Activated effector memory CD4-positive, alpha-beta T cell treated with Interleukin-2 at 50 U/mL for 16 hours (primary cell): ENCODE measurements at regions not wholly inside any gene's neighbourhood (a gene's known extent, or its start where the extent isn't known, plus 50 kb on each side); places are given as distances from the start of the nearest gene placed in this dataset.

ENCODE experiments used
- DNase-seq: peaks from one replicate; pipeline ENCODE4 v3.0.0-alpha.2; 2020

DNA sequence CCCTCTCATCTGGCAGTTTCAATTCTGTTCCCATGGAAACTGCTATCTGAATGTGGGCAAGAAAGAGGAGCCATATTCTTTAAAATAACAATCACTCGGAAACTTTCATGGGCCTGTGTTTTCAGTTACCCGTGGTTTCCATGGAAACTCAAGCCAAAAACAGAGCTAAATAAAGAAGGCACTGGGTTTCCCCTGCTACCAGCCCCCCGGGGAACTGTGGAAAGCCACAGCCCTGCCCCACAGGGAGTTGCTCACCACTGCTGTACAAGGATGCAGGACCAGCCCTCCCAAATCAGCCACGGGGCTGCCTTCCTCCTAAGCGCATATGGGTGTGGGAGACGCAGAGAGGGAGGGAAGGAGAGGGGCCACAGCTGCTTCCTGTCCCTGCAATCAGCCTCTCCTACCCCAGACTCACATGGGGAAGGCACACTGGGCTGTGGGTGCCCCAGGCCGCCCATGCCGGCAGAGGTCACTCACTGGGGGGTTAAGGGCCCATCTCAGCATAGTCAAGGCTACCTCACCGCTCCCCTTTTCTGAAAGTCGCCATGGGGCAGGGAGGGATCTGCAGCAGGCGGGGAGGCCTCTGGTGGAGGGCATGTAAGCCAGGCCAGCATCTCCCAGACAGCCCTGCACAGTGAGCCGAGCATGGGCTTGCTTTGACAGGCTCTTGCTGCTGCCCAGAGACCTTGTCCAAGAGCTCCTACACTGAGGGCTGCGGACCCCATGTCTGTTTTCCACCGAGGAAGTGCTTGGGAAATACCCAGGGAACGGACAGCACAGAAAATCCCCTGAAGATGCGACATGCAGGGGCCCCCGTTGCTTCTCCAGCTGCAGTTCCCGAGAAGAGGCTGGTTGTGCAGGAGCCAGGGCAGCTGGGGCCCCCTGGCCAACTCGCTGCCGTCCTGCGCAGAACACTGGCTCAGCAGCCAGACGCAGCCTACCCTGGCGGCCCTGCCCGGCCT, 157.3 kb upstream of the PPP2R2D start:
- DNase-seq: no peak

DNA sequence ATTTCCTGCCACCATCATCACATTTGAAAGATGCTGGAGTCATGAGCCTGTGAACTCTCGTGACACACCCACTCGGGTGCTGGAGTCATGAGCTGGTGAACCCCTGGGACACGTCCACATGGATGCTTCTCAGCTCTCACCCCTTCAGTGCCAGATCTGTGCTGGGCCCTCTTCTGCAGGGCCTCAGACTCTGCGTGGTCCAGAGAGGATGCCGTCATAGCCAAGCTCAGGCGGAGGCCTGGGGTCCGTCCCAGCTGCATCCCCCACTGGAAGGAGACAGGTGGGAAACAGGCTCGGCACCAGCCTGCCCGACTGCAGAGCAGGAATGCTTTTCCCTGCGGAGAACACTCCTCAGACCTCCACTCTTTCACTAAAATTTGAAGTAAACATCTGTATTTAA, 156.5 kb upstream of the PPP2R2D start:
- no peak for DNase-seq

DNA sequence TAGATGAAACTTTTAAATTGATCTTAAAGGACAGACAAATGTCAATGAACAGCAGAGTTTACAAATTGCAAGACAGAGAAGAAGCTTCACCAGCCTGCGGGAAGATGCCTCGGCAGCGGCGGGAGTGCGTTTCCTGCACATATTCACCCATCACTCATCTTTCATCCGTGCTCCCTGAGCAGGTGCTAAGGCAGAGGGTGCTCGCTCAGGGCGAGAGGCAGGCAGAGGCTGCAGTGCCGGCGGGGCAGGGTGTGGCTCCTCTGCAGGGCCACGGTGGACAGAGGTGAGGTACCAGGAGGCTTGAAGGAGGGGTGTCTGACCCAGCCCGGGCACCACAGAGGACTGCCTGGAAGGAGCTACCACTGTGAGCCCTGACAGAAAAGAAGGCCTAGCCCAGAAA, 155.2 kb upstream of the PPP2R2D start:
- no peak for DNase-seq

DNA sequence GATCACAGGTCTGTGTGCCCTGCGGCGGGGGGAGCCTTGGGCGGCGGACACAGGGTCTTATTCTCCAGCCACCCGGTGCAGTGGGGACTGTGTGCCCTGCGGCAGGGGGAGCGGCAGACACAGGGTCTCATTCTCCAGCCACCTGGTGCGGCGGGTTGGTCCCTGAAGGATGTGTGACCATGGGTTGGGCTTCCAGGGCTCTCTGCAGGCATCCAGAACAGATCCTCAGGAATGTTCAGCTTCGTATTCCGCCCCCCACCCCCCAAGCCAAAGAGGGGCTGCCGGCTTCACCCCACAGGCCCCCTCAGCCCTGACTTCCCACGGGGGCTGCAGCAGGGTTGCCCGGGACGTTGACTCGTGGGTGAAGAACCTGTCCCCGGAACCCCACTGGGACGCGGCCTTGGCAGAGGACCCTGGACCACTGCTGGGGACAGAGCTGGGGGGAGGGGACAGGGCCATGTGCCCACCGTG, 154.5 kb upstream of the PPP2R2D start:
- no peak for DNase-seq

DNA sequence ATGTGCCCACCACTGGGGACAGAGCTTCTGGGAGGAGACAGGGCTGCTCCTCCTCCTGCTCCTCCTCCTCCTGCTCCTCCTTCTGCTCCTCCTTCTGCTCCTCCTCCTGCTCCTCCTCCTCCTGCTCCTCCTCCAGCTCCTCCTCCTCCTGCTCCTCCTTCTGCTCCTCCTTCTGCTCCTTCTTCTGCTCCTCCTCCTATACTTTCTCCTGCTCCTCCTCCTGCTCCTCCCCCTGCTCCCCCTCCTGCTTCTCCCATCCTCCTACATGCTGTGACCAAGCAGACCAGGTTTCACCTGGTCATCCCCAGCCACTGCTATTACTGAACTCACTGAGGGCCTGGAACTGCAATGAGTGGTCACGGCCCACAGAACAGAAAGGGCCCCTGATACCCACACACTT, 154.0 kb upstream of the PPP2R2D start:
- no peak for DNase-seq

DNA sequence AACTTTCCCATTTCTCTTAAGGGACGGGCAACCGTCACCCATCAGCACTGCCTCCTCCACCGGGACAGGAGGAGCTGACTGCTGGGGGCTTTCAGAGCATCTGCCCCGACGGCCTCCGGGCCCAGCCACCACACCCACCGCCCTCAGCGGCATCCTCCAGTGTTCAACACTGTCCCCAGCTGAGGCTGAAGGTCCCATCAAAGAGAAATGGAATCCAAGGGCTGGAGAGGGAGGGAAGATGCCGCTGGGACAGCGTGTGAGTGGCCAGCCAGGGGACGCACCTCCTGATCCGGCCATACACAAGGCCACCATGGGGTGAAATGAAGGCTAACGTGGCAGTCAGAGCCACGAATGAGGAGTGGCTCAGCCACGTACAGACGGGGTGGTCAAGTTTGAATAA, 153.6 kb upstream of the PPP2R2D start:
- DNase-seq: no peak

DNA sequence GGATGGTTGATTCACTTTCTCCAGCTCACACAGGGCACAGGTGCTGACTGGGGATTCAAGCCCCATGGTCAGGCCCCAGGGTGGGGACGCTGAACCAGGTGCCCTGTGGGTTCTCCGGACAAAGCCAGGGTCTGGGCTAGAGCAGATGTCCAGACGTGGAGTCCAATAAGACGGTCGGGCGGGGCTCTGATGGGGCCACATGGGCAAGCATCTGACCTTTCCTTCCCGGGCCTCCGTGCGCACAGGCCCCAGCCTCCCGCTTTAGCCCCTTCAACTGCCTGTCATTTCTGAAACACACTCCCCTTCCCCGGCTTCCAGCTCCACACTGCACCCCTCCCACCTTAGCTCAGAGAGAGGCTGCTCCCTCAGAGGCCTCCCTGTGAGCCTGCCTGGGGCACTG, 153.0 kb upstream of the PPP2R2D start:
- DNase-seq: no peak

DNA sequence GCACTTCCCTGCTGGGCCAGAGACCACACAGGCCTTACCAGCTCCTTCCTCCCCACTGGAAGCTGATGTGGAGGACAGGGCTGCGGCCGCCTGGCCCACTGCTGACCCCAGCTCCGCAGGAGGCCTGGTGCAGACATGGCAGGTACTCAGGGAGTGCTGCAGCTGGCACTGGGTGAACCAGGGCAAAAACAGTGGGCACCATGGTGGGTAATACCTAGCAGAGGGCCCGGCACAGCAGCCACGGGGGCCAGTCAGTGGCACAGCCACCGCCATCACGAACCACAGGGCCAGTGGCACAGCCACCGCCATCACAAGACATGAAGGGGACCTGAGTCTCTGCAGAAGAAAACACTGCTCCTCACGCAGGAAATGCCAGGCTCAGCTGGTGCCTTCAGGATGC, 152.6 kb upstream of the PPP2R2D start:
- no peak for DNase-seq

DNA sequence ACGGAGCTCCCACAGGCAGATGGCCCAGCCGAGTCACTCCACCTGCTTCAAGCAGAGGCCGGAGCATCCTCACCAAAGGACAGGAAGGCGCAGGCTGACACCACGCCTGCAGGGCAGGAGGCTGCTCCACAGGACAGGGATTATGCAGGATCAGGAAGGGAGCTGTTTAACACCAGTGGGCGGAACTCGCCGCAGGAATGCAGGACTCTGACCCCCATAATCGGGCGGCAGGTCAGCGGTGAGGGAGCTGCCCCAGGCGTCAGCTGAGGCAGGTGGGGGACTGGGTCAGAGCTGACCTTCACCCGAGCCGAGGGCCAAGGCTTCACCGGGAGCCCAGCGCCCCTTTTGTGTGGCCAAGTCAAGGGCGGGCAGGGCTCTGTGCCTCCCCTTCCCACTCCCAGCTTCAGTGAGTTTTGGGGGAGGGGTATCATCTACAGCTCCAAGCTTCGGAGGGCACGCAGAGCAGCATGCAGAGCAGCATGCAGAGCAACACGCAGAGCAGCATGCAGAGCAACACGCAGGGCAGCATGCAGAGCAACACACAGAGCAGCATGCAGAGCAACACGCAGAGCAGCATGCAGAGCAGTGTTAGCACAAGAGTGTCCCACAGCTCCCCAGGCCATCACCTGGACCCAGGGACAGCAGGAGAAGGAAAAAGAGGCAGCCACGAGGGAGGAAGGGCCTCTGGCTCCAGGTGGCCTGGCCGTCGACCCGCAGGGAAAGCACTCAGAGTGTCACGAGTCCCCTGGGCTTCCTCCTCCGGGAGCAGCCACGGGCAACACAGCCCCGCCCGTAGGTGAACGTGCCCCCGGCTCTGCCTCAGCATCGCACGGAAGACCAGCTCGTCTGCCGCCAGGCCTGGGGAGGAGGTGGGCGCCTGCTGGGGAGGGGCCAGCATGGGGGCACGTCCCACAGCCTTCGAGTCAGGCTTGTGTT, 151.7 kb upstream of the PPP2R2D start:
- DNase-seq: no peak

DNA sequence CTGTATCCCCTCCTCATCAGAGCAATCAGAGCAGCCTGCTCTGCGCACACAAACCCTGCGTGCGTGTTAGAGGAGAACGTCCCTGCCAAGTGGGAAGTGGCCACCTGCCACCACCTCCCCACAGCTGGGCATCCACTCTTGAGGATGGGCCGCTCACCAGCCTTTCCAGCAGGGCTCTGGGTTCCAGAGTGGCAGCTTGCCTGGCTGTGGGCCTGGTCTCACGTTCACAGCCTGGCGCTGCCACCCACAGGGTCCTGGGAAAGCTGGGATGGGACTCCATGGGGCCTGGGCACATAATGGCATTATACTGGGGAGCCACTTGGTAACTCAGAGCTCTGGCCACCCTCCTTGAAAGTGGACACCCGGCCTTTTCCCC, 151.1 kb upstream of the PPP2R2D start:
- no peak for DNase-seq

DNA sequence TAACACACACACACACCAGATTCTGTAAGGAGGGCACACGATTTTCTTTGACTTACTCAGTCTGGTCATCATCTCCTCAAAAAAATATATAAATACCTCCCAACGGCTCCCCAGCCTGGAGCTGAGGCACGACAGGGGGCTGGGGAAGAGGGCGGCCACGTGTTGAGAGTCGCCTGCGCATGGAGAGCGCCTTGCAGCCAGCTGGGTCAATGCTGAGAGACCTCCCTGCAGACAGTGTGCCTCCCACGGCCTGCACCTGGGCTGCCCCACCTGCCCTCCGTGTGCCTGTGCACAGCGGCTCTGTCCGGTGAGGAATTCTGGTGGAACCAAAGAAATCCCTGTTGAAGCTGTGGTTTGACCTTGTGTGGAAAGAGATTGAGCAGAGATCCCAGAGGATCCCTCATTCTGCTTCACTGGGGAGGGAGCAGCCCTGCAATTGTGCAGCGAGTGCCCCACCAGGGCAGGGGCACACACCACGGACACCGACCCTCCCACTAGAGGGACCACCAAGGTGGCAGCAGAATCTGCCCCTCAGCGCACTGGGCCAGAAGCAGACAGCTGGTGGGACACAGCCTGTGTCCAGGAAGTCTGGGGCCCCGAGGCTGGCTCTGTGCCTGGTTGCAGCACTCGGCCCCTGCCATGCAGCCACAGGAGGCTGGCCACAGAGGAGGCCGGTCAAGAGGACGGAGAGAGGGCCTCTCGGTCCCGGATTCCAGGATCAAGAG, 150.5 kb upstream of the PPP2R2D start:
- DNase-seq: no peak

DNA sequence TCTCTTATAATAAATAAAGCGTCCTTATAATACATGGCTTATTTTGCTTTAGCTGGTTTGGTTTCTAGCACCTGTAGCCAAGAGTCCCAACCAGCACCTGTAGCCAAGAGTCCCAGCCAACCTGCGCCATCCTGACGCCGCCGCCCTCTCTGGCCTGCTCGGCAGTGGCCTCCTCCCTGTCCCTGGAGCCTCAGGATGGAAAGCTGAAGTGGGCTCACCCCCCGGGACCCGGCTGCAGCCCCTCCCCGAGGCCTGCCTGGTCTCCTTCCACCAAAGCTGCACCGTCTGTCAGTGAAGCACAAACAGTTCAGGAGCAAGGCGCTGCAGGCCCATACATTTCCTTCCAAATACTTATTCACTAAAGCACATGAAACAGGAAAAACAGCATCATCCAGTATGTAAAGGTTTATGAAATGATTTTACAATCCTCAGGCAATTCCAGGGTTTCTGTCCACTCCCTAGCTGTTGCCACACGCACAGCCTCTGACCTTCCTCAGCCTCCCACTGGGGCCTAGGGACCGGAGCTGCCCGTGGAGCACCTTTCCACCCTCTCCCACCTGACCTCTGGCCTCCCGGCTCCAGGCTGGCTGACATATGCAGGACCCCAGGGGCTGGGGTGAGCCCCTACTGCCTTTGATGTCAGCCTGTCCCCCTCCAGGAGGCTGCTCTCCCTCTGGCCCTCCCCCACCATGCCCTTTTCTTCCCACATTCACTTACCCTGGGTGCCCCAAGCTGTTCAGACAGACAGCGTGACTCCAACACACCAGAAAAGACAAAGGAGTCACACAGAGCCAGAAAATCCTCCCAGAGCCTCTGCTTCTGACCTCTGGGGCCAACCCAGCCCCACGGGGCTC, 149.6 kb upstream of the PPP2R2D start:
- DNase-seq: no peak

DNA sequence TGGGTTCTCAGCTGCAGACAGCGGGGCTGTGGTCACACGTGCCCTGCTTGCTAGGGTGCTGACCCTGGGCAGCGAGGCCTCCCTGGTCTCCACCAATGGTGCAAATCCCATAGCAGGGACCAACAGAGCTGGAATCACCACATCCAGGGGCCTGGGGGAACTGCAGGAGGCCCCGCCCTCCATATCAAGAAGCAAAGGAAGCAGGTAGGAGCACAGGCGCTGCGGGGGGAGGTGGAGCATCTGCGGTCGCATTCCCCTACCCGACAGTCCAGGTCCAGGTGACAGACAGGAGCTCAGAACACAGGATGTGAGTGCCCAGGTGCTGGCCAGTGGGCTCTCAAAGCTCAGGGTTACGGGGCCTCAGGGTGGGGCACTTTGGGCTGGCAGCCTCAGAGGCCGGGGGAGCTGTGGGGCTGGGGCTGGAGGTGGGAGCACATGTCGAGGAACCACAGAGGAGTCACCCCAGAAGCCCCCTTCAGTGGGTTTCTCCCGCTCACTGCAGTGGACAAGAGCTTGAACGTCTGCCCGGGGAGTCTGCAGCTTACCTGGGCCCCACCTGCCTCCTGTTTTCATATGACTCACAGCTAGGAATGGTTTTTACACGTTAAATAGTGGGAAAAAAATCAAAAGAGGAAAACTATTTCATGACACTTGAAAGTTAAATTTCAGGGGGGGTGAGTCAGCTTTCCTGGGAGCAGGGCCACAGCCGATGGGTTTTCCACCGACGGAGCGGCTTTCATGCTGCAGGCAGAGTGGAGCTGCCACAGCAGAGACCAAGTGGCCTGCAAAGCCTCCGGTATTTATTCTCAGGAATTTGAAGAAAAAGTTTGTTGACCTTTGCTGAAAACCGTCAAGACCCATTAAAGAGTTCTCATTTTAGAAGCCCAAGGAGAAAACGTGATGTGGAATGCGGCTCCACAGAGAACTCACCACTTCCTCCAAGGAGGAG, 148.7 kb upstream of the PPP2R2D start:
- no peak for DNase-seq

DNA sequence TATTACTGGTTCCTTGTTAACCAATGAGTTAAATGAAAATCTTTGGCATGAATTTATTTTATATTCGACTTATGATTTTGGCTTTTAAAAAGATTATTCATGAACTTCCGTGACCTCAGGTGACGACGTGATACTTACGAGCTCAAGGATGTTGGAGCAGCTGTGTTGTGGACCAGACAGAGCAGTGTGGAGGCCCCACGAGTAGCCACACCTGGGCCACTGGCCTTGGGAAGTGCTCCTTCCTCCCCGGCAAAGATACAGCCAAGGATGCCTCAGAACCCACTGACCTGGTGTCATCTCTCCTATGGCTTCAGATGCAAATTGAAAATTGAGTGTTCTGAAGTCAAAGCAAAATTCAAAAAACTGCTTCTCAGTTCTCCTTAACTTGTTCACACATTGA, 147.5 kb upstream of the PPP2R2D start:
- DNase-seq: no peak

DNA sequence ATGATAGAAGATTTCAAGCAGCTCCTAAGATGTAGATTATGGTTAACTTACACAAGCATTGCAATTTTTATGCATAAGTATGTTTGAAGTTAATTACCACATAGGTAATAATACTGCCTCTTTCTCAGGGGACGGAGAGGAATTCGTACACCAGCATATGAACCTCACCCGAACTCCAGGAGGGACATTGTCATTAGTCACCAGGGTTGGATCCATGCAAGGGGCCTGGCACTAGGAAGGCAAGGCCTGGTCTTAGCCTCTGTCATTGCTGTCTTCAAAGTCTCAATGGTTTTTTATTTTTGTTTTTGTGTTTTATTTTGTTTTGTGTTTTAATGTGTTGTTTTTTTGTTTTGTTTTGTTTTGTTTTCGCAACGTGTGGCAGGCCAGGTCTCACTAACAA, 145.6 kb upstream of the PPP2R2D start:
- no peak for DNase-seq

DNA sequence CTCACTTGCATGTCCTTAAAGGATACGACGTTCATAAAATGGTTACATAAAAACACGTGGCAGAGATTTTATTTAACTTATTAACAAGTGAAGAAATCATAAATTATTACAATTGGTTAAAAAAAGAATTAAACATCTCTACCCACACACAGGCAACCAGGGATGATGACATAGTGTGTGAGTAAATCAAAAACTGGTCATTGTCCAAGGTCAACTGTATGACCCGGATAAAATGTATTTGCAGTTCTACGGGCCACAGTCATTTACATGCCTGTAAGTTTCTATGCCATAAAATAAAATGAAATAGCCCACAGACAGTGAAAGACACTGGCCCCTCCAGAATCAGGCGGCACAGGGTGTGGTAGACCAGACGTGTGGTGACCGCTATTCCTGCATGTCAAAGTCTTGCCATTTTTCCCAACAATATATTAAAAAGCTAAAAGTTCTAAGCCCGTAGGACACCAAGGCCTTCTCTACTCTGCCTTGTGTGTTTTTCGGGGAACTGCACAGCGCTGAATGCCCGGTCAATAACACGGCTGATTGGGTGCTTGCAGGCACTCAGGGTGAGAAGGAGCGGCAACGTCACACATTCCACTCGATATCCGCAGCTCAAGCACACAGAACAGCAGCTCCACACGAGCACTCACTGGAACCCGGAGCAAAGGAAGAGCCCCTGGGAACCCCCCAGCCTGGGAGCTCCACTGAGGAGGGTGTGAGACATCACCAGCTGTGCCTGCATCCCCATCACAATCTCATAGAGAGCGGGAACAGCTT, 143.3 kb upstream of the PPP2R2D start:
- no peak for DNase-seq

DNA sequence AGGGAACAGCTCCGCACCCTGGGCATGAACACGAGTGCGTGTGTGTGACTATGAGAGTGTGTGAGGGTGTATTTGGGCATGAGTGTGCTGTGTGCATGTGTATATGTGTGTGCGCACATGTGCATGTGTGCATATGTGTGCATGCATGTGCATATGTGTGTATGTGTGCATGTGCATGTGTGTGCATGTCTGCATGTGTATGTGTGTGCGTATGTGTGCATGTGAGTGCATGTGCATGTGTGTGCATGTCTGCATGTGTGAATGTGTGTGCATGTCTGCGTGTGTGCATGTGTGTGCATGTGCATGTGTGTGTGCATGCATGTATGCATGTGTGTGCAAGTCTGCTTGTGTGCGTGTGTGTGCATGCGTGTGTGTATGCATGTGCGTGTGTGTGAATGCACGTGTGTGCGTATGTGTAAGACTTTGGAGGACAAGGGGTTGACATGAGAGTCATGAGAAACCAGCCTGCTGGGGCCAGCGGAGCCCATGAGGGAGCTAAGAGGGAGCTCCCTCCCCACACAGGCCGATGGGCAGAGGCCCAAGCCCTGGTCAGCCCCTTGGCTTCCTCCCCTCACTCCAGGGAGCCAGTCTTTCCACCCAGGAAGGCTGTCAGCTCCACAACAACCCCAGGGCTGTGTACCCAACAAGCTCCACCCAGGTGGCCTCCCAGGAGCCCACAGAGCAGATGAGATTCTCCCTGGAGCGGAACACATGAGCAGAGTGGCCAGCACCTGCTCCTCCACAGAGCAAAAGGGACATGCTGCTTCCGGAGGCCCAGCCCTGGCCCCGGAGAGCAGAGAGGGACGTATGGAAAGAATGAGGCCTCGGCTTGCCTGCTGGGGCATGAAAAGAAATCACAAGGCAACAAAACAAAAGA, 142.5 kb upstream of the PPP2R2D start:
- DNase-seq: no peak

DNA sequence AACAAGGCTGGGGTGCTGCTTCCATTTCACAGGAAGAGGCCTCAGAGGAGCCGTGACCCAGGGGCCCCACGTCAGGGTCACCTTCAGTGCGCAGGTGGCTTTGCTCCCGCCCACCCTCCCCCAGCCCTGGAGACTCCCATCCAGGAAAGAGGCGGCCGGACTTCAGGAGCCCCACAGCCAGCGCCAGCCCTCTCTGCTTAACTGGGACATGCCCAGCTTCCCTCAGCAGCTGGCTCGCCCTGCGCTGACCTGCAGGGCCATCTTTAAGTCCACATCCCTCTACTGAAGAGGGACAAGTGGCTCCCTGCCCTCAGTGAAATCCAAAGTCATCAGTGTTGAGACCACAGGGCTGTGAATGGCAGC, 141.9 kb upstream of the PPP2R2D start:
- no peak for DNase-seq

DNA sequence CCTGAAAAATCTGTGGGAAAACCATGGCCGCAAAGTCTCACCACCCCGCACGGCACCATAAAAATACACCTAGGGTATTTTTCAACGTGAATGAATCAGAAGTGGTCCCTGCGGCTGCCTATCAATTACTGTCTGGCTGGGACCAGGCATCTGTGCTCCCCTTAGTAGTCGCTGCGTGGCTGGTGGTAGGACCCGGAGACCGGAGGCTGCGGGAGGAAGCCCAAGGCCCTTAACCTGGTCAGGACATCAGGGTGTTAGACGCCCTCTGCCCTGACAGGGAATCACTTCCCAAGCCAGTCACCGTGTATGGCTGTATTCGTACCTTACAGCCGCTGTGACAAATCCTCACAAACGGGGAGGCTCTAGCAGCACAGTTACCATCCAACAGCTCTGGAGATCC, 141.5 kb upstream of the PPP2R2D start:
- DNase-seq: no peak
